Duodenal mucosa (tissue), 2 donors: ENCODE measurements at regions not wholly inside any gene's neighbourhood (a gene's known extent, or its start where the extent isn't known, plus 50 kb on each side); places are given as distances from the start of the nearest gene placed in this dataset.
"Not testable (repeated sequence)": the region's sequence is repeated elsewhere in the genome, so short reads cannot be mapped to it uniquely, and the experiment has no call there.

Experiments used
- H3K27ac ChIP-seq: one replicate; pipeline ENCODE4 v1.7.0; 2013; ENCODE audit warnings: low read depth, low read length
- H3K27me3 ChIP-seq, 2 donors: one replicate each; pipeline ENCODE4 v1.7.0; 2013; ENCODE audit warnings: low read length in 2 of 2, control low read depth in 1 of 2; ENCODE audit not compliant: insufficient read depth in 2 of 2, control insufficient read depth in 1 of 2
- H3K36me3 ChIP-seq, 2 donors: one replicate each; pipeline ENCODE4 v1.7.0; 2013; ENCODE audit warnings: low read length in 2 of 2, control low read depth in 1 of 2; ENCODE audit not compliant: insufficient read depth in 2 of 2, control insufficient read depth in 1 of 2
- H3K4me1 ChIP-seq, 2 donors: one replicate each; pipeline ENCODE4 v1.7.0; 2013; ENCODE audit warnings: low read length in 2 of 2, control low read depth in 1 of 2; ENCODE audit not compliant: insufficient read depth in 2 of 2, control insufficient read depth in 1 of 2
- H3K4me3 ChIP-seq, 2 donors: one replicate each; pipeline ENCODE4 v1.7.0; 2013; ENCODE audit warnings: low read length in 2 of 2, low read depth in 1 of 2
- H3K9ac ChIP-seq, 2 donors: one replicate each; pipeline ENCODE4 v1.7.0; 2013; ENCODE audit warnings: low read length in 2 of 2, low read depth in 1 of 2
- H3K9me3 ChIP-seq, 2 donors: one replicate each; pipeline ENCODE4 v1.7.0; 2013; ENCODE audit warnings: low read length in 2 of 2, control low read depth in 1 of 2; ENCODE audit not compliant: control insufficient read depth in 1 of 2

- Histone ChIP-seq H3K4me1 (no peaks in the 10 kb centered on the region), H3K9ac (no peak overlapping the region), H3K36me3 (no peaks in the 10 kb centered on the region), H3K27me3 (peaks cover 0 to 4% of the 10 kb centered on the region in 2 donors), H3K9me3 (no peaks in the 10 kb centered on the region), H3K27ac (no peak overlapping the region), H3K4me3 (no peak overlapping the region)
Observed at GRCh38 chr7:32765185-32765584, 126.4 kb downstream of the KBTBD2 start.

GRCh38 chr7:32762925-32763293 lies 128.7 kb downstream of the KBTBD2 start:
- Histone ChIP-seq H3K9me3 (no peaks in the 10 kb centered on the region), H3K4me3 (no peak overlapping the region), H3K36me3 (no peaks in the 10 kb centered on the region), H3K27ac (no peak overlapping the region), H3K9ac (no peak overlapping the region), H3K4me1 (no peaks in the 10 kb centered on the region), H3K27me3 (peaks cover 0 to 4% of the 10 kb centered on the region in 2 donors)

GRCh38 chr7:32762206-32762924 lies 129.2 kb downstream of the KBTBD2 start:
- H3K9ac ChIP-seq, H3K4me3 ChIP-seq, H3K9me3 ChIP-seq, H3K27me3 ChIP-seq, H3K4me1 ChIP-seq, H3K36me3 ChIP-seq, H3K27ac ChIP-seq: not testable (repeated sequence)

DNA sequence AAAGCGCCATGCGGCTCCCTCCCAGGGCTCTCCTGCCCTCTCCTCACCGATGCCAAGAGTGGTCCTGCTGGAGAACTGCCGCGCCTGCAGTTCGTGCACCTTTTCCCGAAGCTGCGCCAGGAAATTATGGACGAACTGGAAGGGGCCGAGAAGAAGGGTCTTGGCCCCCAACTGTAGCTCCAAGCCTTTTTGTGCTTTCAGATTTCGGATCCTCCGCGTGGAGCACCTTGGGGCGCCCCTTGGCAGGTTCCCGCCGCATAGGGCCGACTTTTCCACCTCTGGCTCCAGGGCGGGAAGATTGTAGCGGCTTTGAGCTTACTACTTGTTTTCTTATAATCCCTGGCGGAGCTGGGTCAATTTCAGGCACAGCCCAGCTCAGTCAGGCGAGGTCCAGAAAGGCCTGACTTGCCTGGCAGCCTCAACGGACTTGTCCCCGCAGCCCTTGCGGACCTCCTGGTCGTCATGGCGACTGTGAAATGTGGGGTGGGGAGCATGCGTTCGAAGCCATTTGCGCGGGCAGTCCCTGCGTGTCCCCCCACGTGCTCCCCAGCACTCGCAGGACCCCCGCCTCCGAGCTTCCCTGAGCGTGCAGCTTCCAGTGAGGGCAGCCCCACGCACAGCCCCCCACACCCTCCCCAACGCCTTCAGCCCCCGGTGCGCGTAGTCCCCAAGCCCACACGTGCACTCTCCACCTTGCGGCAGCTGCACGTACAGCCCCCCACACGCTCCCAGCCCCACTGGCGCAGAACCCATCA lies 129.9 kb downstream of the KBTBD2 start:
- Histone ChIP-seq H3K36me3 (no peaks in the 10 kb centered on the region), H3K27ac (no peak overlapping the region), H3K9ac (no peak overlapping the region), H3K9me3 (no peaks in the 10 kb centered on the region), H3K4me1 (no peaks in the 10 kb centered on the region), H3K4me3 (no peak overlapping the region), H3K27me3 (peaks cover 0 to 4% of the 10 kb centered on the region in 2 donors)

DNA sequence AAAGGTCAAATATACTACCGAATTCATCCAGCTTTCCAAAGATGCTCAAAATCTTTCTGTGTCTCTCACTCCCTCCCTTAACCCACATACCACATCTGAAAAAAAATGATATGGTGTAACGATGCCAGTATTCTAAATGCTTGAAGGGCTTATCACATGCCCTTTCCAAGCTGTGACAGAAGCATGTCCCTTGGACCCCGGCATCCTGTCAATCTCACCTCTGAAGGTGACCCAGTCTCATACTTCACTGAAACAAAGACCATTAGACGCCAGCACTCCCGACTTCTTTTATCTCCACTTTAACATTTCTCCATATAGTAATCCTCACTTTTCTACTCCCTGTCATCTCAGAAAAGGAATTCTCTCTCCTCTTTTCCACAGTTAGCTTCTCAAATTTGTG lies 130.8 kb downstream of the KBTBD2 start:
- not testable (repeated sequence) for H3K9me3 ChIP-seq, H3K27me3 ChIP-seq, H3K36me3 ChIP-seq, H3K4me1 ChIP-seq, H3K9ac ChIP-seq, H3K4me3 ChIP-seq, H3K27ac ChIP-seq

- not testable (repeated sequence) for H3K4me1 ChIP-seq, H3K36me3 ChIP-seq, H3K9me3 ChIP-seq, H3K27me3 ChIP-seq, H3K27ac ChIP-seq, H3K9ac ChIP-seq, H3K4me3 ChIP-seq
Observed at GRCh38 chr7:32759859-32760258, 131.7 kb downstream of the KBTBD2 start.

GRCh38 chr7:32753872-32754271 lies 137.7 kb downstream of the KBTBD2 start:
- not testable (repeated sequence) for H3K9ac ChIP-seq, H3K4me1 ChIP-seq, H3K27me3 ChIP-seq, H3K36me3 ChIP-seq, H3K27ac ChIP-seq, H3K9me3 ChIP-seq, H3K4me3 ChIP-seq

DNA sequence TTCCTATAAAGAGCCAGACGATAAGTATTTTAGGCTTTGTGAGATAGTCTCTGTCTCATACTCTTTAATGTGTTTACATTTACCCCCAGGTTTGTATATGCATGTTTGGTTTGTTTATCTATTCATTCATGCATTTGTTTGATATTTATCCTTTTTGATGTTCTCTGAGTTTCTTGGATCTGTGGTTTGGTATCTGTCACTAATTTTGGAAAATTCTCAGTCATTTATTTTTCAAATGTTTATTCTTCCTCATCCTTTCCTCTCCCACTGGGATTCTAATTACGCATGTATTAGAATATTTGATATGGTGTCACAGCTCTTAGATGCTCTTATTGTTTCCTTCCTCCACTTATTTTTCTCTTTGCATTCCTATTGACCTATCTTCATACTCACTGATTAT lies 143.2 kb downstream of the KBTBD2 start:
- H3K27me3 ChIP-seq, H3K27ac ChIP-seq, H3K4me3 ChIP-seq, H3K9ac ChIP-seq, H3K36me3 ChIP-seq, H3K4me1 ChIP-seq, H3K9me3 ChIP-seq: not testable (repeated sequence)

- H3K36me3 ChIP-seq, H3K4me1 ChIP-seq, H3K9ac ChIP-seq, H3K27me3 ChIP-seq, H3K4me3 ChIP-seq, H3K9me3 ChIP-seq, H3K27ac ChIP-seq: not testable (repeated sequence)
Observed at GRCh38 chr7:32747443-32748148, 144.0 kb downstream of the KBTBD2 start.

DNA sequence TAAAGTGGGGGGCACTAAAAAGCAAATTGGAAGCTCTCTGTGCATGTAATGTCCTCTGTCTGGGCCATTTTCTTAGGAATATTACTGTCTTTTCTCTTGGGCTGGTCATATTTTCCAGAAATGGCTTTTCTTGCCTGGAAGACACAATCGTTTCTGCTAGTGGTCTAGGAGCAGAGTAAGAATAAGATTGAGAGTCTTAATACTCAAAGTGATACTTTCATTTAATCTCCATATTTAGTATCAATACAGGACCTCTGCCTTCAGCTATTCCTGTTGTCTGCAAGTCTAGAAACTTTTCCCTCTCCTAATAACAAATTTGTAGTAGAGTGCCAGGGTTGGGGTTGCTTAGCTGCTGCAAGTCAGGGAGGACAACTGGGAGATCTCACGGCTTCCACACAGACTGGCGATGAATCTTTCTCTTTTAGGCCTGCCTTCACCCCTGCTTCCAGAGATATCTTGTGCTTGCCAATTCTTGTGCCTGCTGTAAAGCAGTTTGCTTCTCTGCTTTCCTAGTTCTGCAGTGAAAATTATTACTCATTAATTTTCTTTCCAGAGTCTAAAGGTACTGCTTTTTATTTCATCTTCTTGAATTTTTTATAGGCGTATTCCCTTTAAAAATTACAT lies 149.6 kb downstream of the KBTBD2 start:
- not testable (repeated sequence) for H3K9me3 ChIP-seq, H3K27ac ChIP-seq, H3K27me3 ChIP-seq, H3K4me3 ChIP-seq, H3K36me3 ChIP-seq, H3K9ac ChIP-seq, H3K4me1 ChIP-seq
